Activated CD8-positive, alpha-beta T cell treated with anti-CD3 and anti-CD28 coated beads, Interleukin-2, amount 10 ng/mL, durations not matched to agents 7 days and 5 days (primary cell): ENCODE measurements at regions not wholly inside any gene's neighbourhood (a gene's known extent, or its start where the extent isn't known, plus 50 kb on each side); places are given as distances from the start of the nearest gene placed in this dataset.

Source experiments
- ATAC-seq: fragments of 150-1000 bp; cut with Tn5 transposase; one replicate; pipeline ENCODE4 v1.10.0; 2021; ENCODE audit warnings: moderate library complexity
- CTCF ChIA-PET: fragments of 350-600 bp; sonication (Branson Sonifier 250); formaldehyde crosslinking; loops from one replicate; lab custom pipeline; 2021; ENCODE audit warnings: antibody characterized with exemption; lab: Charles Lee
- POLR2A ChIA-PET: fragments of 350-600 bp; sonication (Branson Sonifier 250); formaldehyde crosslinking; loops from one replicate; lab custom pipeline; 2021; ENCODE audit warnings: antibody characterized with exemption; lab: Charles Lee
- DNase-seq: peaks from one replicate; pipeline ENCODE4 v3.0.0-alpha.2; 2020
- H3K27ac Mint-ChIP-seq: one replicate; pipeline ENCODE4 v1.8.0; 2021; ENCODE audit warnings: mild to moderate bottlenecking, mixed read lengths
- H3K27me3 Mint-ChIP-seq: one replicate; pipeline ENCODE4 v1.8.0; 2021; ENCODE audit warnings: low read depth, mixed read lengths
- H3K36me3 Mint-ChIP-seq: one replicate; pipeline ENCODE4 v1.8.0; 2021; ENCODE audit warnings: low read depth, mixed read lengths
- H3K4me1 Mint-ChIP-seq: one replicate; pipeline ENCODE4 v1.8.0; 2021; ENCODE audit warnings: low read depth, mixed read lengths
- H3K4me3 Mint-ChIP-seq: one replicate; pipeline ENCODE4 v1.8.0; 2021; ENCODE audit warnings: mild to moderate bottlenecking, mixed read lengths
- H3K9me3 Mint-ChIP-seq: one replicate; pipeline ENCODE4 v1.8.0; 2022; ENCODE audit warnings: mixed read lengths; ENCODE audit not compliant: insufficient read depth

- Mint-ChIP-seq H3K27me3 (no peaks in the 10 kb centered on the region), H3K9me3 (no peaks in the 10 kb centered on the region), H3K4me3 (no peak overlapping the region), H3K4me1 (no peaks in the 10 kb centered on the region), H3K27ac (no peak overlapping the region), H3K36me3 (no peaks in the 10 kb centered on the region)
- DNase-seq (no peak), ATAC-seq (no peak)
- ChIA-PET CTCF (no interaction called here), POLR2A (no interaction called here)
These were observed 539.6 kb upstream of the NOX3 start for GRCh38 chr6:155995281-155995680.

- Mint-ChIP-seq H3K27me3 (no peaks in the 10 kb centered on the region), H3K36me3 (no peaks in the 10 kb centered on the region), H3K4me3 (no peak overlapping the region), H3K4me1 (no peaks in the 10 kb centered on the region), H3K27ac (no peak overlapping the region), H3K9me3 (no peaks in the 10 kb centered on the region)
- CTCF ChIA-PET, result no interaction called here
- no peak for ATAC-seq
- POLR2A ChIA-PET, result no interaction called here
- no peak for DNase-seq
These were observed 538.4 kb upstream of the NOX3 start for GRCh38 chr6:155994086-155994485.

GRCh38 chr6:155993240-155993639 lies 537.6 kb upstream of the NOX3 start:
- H3K4me3 Mint-ChIP-seq, result no peak overlapping the region
- no peaks in the 10 kb centered on the region for H3K27me3 Mint-ChIP-seq
- POLR2A ChIA-PET, result no interaction called here
- ATAC-seq (no peak), DNase-seq (no peak)
- no peaks in the 10 kb centered on the region for H3K4me1 Mint-ChIP-seq
- H3K27ac Mint-ChIP-seq, result no peak overlapping the region
- CTCF ChIA-PET, result no interaction called here
- H3K36me3 Mint-ChIP-seq, result no peaks in the 10 kb centered on the region
- H3K9me3 Mint-ChIP-seq, result no peaks in the 10 kb centered on the region

- Mint-ChIP-seq H3K36me3 (no peaks in the 10 kb centered on the region), H3K4me1 (no peaks in the 10 kb centered on the region), H3K9me3 (no peaks in the 10 kb centered on the region), H3K27me3 (no peaks in the 10 kb centered on the region), H3K4me3 (no peak overlapping the region), H3K27ac (no peak overlapping the region)
- ATAC-seq (no peak), DNase-seq (no peak)
- POLR2A ChIA-PET, result no interaction called here
- CTCF ChIA-PET, result no interaction called here
These were observed 530.1 kb upstream of the NOX3 start for GRCh38 chr6:155985660-155986138.

- Mint-ChIP-seq H3K27ac (no peak overlapping the region), H3K36me3 (no peaks in the 10 kb centered on the region), H3K9me3 (no peaks in the 10 kb centered on the region), H3K4me1 (no peaks in the 10 kb centered on the region), H3K4me3 (no peak overlapping the region), H3K27me3 (no peaks in the 10 kb centered on the region)
- CTCF ChIA-PET, result no interaction called here
- DNase-seq (no peak), ATAC-seq (no peak)
- POLR2A ChIA-PET, result no interaction called here
These were observed 525.1 kb upstream of the NOX3 start for GRCh38 chr6:155980768-155981079.

- Mint-ChIP-seq H3K27ac (no peak overlapping the region), H3K36me3 (no peaks in the 10 kb centered on the region), H3K4me1 (no peaks in the 10 kb centered on the region), H3K27me3 (no peaks in the 10 kb centered on the region), H3K4me3 (no peak overlapping the region), H3K9me3 (no peaks in the 10 kb centered on the region)
- DNase-seq (no peak), ATAC-seq (no peak)
- CTCF ChIA-PET, result no interaction called here
- POLR2A ChIA-PET, result no interaction called here
These were observed 524.6 kb upstream of the NOX3 start for GRCh38 chr6:155980014-155980767.

GRCh38 chr6:155975506-155975905 lies 519.9 kb upstream of the NOX3 start:
- POLR2A ChIA-PET, result no interaction called here
- peaks cover 16% of the 10 kb centered on the region for H3K4me1 Mint-ChIP-seq

GRCh38 chr6:155974811-155975323 lies 519.2 kb upstream of the NOX3 start:
- ChIA-PET CTCF (no interaction called here), POLR2A (no interaction called here)
- Mint-ChIP-seq H3K27ac (no peak overlapping the region), H3K4me1 (peaks cover 16% of the 10 kb centered on the region), H3K36me3 (no peaks in the 10 kb centered on the region), H3K27me3 (no peaks in the 10 kb centered on the region), H3K4me3 (peak overlapping the region; percentile 15), H3K9me3 (no peaks in the 10 kb centered on the region)
- no peak for DNase-seq
- no peak for ATAC-seq

More at GRCh38 chr6:155975506-155975905, 519.9 kb upstream of the NOX3 start:
- CTCF ChIA-PET, result no interaction called here
- H3K27ac Mint-ChIP-seq, result no peak overlapping the region
- ATAC-seq, result no peak
- no peaks in the 10 kb centered on the region for H3K27me3 Mint-ChIP-seq
- H3K9me3 Mint-ChIP-seq, result no peaks in the 10 kb centered on the region
- H3K4me3 Mint-ChIP-seq, result no peak overlapping the region
- DNase-seq, result no peak
- H3K36me3 Mint-ChIP-seq, result no peaks in the 10 kb centered on the region

- no peaks in the 10 kb centered on the region for H3K9me3 Mint-ChIP-seq
- POLR2A ChIA-PET, result no interaction called here
- H3K36me3 Mint-ChIP-seq, result no peaks in the 10 kb centered on the region
- H3K27me3 Mint-ChIP-seq, result no peaks in the 10 kb centered on the region
- ATAC-seq (no peak), DNase-seq (no peak)
- peaks cover 16% of the 10 kb centered on the region for H3K4me1 Mint-ChIP-seq
- H3K4me3 Mint-ChIP-seq, result peak overlapping the region; percentile 15
- no peak overlapping the region for H3K27ac Mint-ChIP-seq
- CTCF ChIA-PET, result no interaction called here
These were observed 518.7 kb upstream of the NOX3 start for GRCh38 chr6:155974359-155974758.

- H3K4me1 Mint-ChIP-seq, result peaks cover 16% of the 10 kb centered on the region
- H3K9me3 Mint-ChIP-seq, result no peaks in the 10 kb centered on the region
- no peak overlapping the region for H3K4me3 Mint-ChIP-seq
- DNase-seq (no peak), ATAC-seq (no peak)
- H3K27ac Mint-ChIP-seq, result no peak overlapping the region
- ChIA-PET CTCF (interaction anchor here (1.4 kb wide), 1 partner anchor 58 kb away, joined by 3 read pairs; no protein-coding TSS in a partner anchor), POLR2A (no interaction called here)
- no peaks in the 10 kb centered on the region for H3K36me3 Mint-ChIP-seq
- no peaks in the 10 kb centered on the region for H3K27me3 Mint-ChIP-seq
These were observed 515.5 kb upstream of the NOX3 start for GRCh38 chr6:155970876-155971708.

GRCh38 chr6:155970472-155970871 lies 514.8 kb upstream of the NOX3 start:
- no peak overlapping the region for H3K4me3 Mint-ChIP-seq
- no peaks in the 10 kb centered on the region for H3K9me3 Mint-ChIP-seq
- no peak overlapping the region for H3K27ac Mint-ChIP-seq
- no peak for DNase-seq
- peaks cover 16% of the 10 kb centered on the region for H3K4me1 Mint-ChIP-seq
- POLR2A ChIA-PET, result no interaction called here
- CTCF ChIA-PET, result no interaction called here
- H3K36me3 Mint-ChIP-seq, result no peaks in the 10 kb centered on the region
- no peak for ATAC-seq
- H3K27me3 Mint-ChIP-seq, result no peaks in the 10 kb centered on the region

- POLR2A ChIA-PET, result interaction anchor here (0.5 kb wide), 1 partner anchor 1865 kb away, joined by 3 read pairs; no protein-coding TSS in a partner anchor
- CTCF ChIA-PET, result no interaction called here
- no peak for DNase-seq
- Mint-ChIP-seq H3K27me3 (no peaks in the 10 kb centered on the region), H3K27ac (no peak overlapping the region), H3K4me3 (no peak overlapping the region), H3K9me3 (no peaks in the 10 kb centered on the region), H3K4me1 (peaks cover 15% of the 10 kb centered on the region), H3K36me3 (no peaks in the 10 kb centered on the region)
- no peak for ATAC-seq
These were observed 513.3 kb upstream of the NOX3 start for GRCh38 chr6:155968921-155969320.
